ENCODE measurements at regions not wholly inside any gene's neighbourhood (a gene's known extent, or its start where the extent isn't known, plus 50 kb on each side); places are given as distances from the start of the nearest gene placed in this dataset.

DNA sequence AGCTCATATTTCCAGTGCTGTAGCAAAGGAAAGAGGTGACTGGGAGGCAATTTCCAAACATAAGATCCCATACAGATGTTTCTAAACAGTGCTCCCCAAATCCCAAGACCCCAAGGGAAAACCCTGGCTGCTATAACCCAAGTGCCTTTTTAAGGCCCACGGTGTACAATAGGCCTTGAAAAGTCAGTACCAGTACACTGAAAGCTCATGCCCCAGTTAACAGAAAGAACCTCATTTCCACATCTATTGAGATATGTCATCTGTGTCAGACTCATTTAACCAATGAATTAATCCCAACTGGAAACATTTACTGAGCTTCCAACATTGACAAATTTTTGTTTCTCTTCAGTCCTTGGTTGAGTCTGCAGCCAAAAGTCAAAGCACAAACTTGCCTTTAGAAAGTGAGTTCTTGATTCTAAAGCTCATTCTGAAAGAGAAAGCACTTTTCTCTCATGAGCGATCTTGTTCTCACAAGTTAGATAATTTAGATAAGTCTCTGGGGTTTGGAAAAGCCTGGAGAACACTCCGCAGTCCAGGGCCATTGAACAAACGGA, 239.8 kb upstream of the ARHGAP20 start:
- Histone ChIP-seq H3K4me3 (no peak overlapping the region), H4K20me1 (no peaks in the 10 kb centered on the region), H3K4me1 (no peaks in the 10 kb centered on the region), H3K9me3 (no peaks in the 10 kb centered on the region), H3K36me3 (no peaks in the 10 kb centered on the region), H3K4me2 (no peak overlapping the region), H3K27ac (no peak overlapping the region), H3K27me3 (no peaks in the 10 kb centered on the region), H3K9ac (no peak overlapping the region)
- no peak for TF ChIP-seq Cebpa-rat (IDR thresholded peaks at IDR 0.05)

DNA sequence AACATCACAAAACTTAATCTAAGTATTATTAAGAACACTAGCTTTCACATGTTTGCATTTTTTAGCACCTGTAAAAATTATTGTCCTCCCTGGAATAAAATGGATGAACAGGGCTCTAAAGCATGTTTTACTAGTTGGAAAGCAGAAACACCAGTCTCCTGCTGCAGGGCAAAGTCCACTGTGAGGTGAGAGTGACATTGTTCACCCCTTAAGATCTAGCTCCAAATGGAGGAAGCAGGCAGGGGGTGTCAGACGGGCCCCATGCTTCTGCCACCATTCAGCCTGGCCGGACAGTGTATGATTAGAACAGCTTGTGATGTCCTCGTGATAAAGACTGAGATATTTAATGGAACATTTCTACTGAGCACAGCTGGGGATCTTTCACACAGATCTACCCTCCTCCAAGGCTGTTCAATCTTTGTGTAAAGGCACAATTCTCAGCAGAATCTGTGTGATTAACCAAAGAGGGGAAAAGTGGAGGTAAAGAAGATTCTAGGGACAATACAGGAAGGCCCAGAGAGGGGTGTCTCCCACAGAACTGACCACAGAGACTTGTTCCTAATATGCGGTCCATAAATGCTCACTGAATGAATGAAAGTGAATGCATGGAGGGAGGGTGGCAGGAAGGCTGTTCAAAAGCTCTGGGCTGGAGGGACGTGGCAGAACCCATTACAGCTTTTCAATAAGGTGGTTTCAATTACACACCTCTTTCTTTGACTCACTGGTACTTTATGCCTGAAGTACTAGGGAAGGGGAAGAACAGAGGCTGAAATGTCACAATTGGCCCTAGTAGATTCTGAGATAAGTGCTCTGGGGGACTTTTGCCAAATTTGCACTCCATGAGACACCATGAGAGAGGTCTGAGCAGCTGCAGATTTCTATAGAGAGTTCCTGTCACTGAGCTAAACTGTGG, 239.1 kb upstream of the ARHGAP20 start:
- Histone ChIP-seq H3K4me2 (no peak overlapping the region), H3K9me3 (no peaks in the 10 kb centered on the region), H3K9ac (no peak overlapping the region), H3K27me3 (no peaks in the 10 kb centered on the region), H3K4me3 (no peak overlapping the region), H3K36me3 (no peaks in the 10 kb centered on the region), H3K27ac (no peak overlapping the region), H4K20me1 (no peaks in the 10 kb centered on the region), H3K4me1 (no peaks in the 10 kb centered on the region)
- no peak for TF ChIP-seq Cebpa-rat (IDR thresholded peaks at IDR 0.05)

DNA sequence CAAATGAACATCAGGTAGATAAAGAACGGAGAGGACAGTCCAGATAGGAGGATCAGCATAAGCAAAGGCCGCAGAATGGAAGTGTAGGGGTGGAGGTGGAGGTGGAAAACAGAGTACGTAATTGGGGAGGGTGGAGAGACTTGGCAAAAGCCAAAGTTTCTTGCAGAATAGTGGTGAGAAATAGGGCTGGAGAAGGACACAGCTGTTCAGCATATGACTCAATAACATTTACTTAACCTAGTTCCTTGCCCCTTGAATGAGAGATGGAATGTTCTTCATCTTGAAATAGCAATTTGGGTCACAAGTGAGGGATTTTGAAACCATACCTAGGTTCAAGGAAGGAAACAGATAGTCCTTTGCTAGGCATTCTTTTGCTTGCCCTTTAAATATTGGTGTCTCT, 235.9 kb upstream of the ARHGAP20 start:
- Histone ChIP-seq H3K36me3 (no peaks in the 10 kb centered on the region), H3K4me2 (no peak overlapping the region), H3K9ac (no peak overlapping the region), H3K27me3 (no peaks in the 10 kb centered on the region), H4K20me1 (no peaks in the 10 kb centered on the region), H3K4me1 (no peaks in the 10 kb centered on the region), H3K4me3 (no peak overlapping the region), H3K9me3 (no peaks in the 10 kb centered on the region), H3K27ac (no peak overlapping the region)
- no peak for TF ChIP-seq Cebpa-rat (IDR thresholded peaks at IDR 0.05)

DNA sequence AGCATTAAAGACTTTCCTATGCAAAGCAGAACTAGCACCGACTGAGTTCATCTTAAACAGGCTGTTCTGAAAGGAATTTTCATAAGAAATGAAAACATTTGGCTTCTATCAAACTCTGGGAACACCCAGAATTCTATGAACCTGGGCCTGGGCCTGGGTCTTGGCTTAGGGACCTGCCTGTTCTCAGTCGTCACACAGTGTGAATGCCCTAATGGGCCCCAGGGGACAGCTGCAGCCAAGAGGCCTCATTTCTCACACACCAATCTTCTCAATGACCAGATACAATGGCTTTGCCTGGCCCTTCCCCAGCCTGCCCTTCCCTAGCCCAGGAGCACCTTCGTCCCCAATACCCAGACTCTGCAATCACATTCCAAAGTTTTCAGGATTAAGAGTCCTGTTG, 234.9 kb upstream of the ARHGAP20 start:
- H3K9ac ChIP-seq = no peak overlapping the region
- H3K4me2 ChIP-seq = no peak overlapping the region
- H3K4me3 ChIP-seq = no peak overlapping the region
- no peaks in the 10 kb centered on the region for H3K4me1 ChIP-seq
- no peaks in the 10 kb centered on the region for H4K20me1 ChIP-seq
- H3K27ac ChIP-seq = no peak overlapping the region
- no peaks in the 10 kb centered on the region for H3K9me3 ChIP-seq
- H3K36me3 ChIP-seq = no peaks in the 10 kb centered on the region
- H3K27me3 ChIP-seq = no peaks in the 10 kb centered on the region
- no peak for TF ChIP-seq Cebpa-rat (IDR thresholded peaks at IDR 0.05)

DNA sequence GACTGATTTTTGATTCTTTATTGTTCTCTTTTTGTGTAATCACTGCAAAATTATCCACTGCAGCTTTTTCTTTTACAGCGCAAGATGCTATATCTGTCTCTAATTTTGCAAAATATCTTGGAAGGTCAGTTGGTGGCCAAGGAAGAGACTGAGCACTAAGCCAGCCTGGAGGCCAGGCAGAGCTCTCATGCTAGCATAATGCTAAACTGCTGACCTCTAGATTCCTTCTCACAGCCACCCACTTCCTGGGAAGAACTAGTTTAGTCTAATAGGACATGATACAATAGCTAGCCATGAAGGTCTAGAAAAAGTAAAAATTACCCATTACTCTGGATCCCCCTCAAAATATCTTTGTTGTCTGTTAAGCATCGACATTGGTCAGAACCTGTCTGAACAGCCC, 227.2 kb upstream of the ARHGAP20 start:
- H3K9ac ChIP-seq = no peak overlapping the region
- H3K27ac ChIP-seq = no peak overlapping the region
- TF ChIP-seq Cebpa-rat (IDR thresholded peaks at IDR 0.05) = no peak
- H3K27me3 ChIP-seq = no peaks in the 10 kb centered on the region
- H3K4me2 ChIP-seq = no peak overlapping the region
- H3K4me3 ChIP-seq = no peak overlapping the region
- H3K36me3 ChIP-seq = no peaks in the 10 kb centered on the region
- H3K9me3 ChIP-seq = no peaks in the 10 kb centered on the region
- H4K20me1 ChIP-seq = no peaks in the 10 kb centered on the region
- H3K4me1 ChIP-seq = no peaks in the 10 kb centered on the region

DNA sequence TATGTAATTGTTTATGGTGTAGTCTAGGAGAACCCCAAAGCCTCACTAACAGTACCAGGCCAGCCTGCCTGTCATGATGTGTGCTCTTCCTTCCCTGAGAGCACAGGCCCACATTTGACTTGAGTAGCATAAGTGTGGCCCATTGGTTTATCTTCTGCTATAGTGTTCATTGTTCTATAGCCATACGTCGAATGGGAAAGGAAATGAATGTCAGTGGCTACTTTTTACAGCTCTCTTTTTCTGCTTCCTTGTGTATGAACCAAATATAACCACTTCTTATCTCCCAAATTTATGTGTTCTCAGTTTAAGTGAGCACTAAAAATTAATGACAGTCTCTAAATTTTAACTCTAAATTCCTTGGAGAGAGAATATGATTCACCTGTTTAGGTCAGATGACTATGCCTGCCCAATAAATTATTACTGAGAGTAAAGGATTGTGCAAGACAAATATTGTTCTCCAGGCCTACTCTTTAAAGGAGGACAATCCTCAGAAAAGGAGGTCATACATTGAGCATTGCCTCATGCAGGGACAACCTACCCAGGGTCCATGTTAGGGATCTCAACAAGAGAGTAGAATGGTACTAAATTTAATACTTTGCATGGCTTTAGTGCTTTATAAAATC, 222.9 kb upstream of the ARHGAP20 start:
- Histone ChIP-seq H3K36me3 (no peaks in the 10 kb centered on the region), H3K27me3 (no peaks in the 10 kb centered on the region), H3K4me1 (no peaks in the 10 kb centered on the region), H3K9me3 (no peaks in the 10 kb centered on the region), H3K4me2 (no peak overlapping the region), H4K20me1 (no peaks in the 10 kb centered on the region), H3K9ac (no peak overlapping the region), H3K4me3 (no peak overlapping the region), H3K27ac (no peak overlapping the region)
- no peak for TF ChIP-seq Cebpa-rat (IDR thresholded peaks at IDR 0.05)

DNA sequence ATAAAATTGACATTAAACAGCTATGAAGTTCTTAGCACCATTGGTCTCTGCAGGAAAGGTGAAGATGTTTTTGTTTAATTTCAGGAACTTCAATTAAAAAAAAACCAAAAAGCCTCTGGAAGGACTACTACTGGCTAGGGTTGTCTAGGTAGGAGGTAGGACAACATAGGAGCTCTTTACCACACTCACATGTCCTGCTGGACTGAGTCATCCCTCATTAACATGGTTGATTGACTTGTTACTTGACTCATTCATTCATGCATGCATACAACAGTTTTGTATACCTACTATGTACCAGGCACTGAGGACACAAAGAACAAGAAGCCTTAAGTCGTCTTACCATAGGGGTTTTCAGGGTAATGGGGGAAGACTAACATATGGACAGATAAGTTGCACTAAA, 216.9 kb upstream of the ARHGAP20 start:
- Histone ChIP-seq H3K36me3 (no peaks in the 10 kb centered on the region), H3K27ac (no peak overlapping the region), H3K4me1 (no peaks in the 10 kb centered on the region), H4K20me1 (no peaks in the 10 kb centered on the region), H3K9ac (no peak overlapping the region), H3K4me3 (no peak overlapping the region), H3K9me3 (peaks cover 11% of the 10 kb centered on the region), H3K4me2 (no peak overlapping the region), H3K27me3 (no peaks in the 10 kb centered on the region)
- no peak for TF ChIP-seq Cebpa-rat (IDR thresholded peaks at IDR 0.05)

DNA sequence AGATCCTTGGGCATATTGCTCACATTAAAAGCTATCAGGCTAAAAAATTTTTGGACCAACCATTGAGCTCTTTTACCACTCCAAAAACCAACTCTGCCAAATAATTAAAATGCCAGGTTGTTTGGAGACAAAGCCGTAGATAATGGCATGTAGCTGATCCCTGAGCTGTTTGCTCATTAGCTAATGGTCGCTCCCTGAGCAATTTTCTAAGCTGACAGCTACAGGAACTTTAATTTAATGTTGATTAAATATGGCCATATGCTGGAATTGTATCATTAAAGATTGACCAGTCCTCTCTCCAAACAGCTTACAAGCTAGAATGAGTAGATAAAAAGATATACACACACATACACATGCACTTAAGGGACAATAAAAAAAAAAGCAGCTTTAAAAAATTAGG, 216.2 kb upstream of the ARHGAP20 start:
- no peaks in the 10 kb centered on the region for H3K27me3 ChIP-seq
- no peak overlapping the region for H3K9ac ChIP-seq
- no peak overlapping the region for H3K4me2 ChIP-seq
- no peak for TF ChIP-seq Cebpa-rat (IDR thresholded peaks at IDR 0.05)
- H4K20me1 ChIP-seq = no peaks in the 10 kb centered on the region
- no peak overlapping the region for H3K27ac ChIP-seq
- H3K4me1 ChIP-seq = no peaks in the 10 kb centered on the region
- peaks cover 11% of the 10 kb centered on the region for H3K9me3 ChIP-seq
- H3K4me3 ChIP-seq = no peak overlapping the region
- no peaks in the 10 kb centered on the region for H3K36me3 ChIP-seq

DNA sequence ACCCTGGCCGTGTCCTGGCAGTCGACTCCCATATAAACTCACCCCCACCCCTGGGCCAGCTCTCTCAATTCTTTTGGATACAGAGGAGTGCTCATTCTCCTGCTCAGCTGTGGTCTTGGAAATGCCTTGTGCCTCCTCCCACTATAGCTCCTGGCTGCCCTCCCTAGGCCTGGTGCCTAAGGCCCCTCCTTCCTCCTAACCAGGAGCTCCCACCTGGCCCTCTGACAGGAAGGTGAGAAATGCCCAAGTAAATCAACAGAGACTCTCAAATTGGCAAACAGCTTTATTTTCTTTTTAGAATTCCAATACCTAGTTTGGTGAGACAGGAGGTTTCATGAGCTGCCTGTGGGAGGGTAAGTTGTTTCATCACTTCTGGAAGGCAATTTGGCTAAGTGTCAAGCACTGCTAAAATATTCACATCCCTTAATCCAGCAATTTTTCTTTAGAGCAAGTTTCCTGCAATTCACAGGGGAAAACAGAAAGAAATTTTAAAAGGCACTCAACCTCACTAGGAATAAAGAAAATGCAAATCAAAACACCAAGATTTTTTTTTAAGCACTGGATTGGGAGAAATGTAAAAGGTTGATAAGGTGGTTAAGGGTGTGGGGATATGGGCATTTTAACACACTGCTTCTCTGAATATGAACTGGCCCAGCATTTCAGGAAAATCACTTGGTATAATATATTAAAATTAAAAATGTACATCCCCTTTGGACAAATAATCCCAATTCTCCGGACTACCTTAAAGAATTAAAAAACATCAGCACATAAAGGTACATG, 209.7 kb upstream of the ARHGAP20 start:
- H3K4me3 ChIP-seq = no peak overlapping the region
- no peak overlapping the region for H3K4me2 ChIP-seq
- H3K9me3 ChIP-seq = peaks cover 14% of the 10 kb centered on the region
- no peaks in the 10 kb centered on the region for H3K36me3 ChIP-seq
- H3K4me1 ChIP-seq = no peaks in the 10 kb centered on the region
- no peak overlapping the region for H3K27ac ChIP-seq
- H4K20me1 ChIP-seq = no peaks in the 10 kb centered on the region
- no peak overlapping the region for H3K9ac ChIP-seq
- no peaks in the 10 kb centered on the region for H3K27me3 ChIP-seq
- no peak for TF ChIP-seq Cebpa-rat (IDR thresholded peaks at IDR 0.05)
